ENCODE measurements at regions not wholly inside any gene's neighbourhood (a gene's known extent, or its start where the extent isn't known, plus 50 kb on each side); places are given as distances from the start of the nearest gene placed in this dataset.

- H3K9me3 Mint-ChIP-seq, result no peaks in the 10 kb centered on the region
- intact Hi-C loops (cut with micrococcal nuclease), result no loop called here
- H3K36me3 Mint-ChIP-seq (ENCODE audit: low read depth), result no peaks in the 10 kb centered on the region
- DNase-seq, result no peak
- H3K27ac Mint-ChIP-seq, result no peak overlapping the region
- no peak overlapping the region for H3K4me3 Mint-ChIP-seq
- no peaks in the 10 kb centered on the region for H3K4me1 Mint-ChIP-seq
- H3K27me3 Mint-ChIP-seq, result peaks cover 30% of the 10 kb centered on the region
Observed at GRCh38 chr20:60086821-60087562, 128.8 kb downstream of the CDH26 start.

GRCh38 chr20:60087563-60088105 is 129.4 kb downstream of the CDH26 start:
- intact Hi-C loops (cut with micrococcal nuclease), result no loop called here
- no peak for DNase-seq
- H3K4me1 Mint-ChIP-seq, result no peaks in the 10 kb centered on the region
- no peak overlapping the region for H3K27ac Mint-ChIP-seq
- H3K4me3 Mint-ChIP-seq, result no peak overlapping the region
- H3K36me3 Mint-ChIP-seq (ENCODE audit: low read depth), result no peaks in the 10 kb centered on the region
- no peaks in the 10 kb centered on the region for H3K9me3 Mint-ChIP-seq
- H3K27me3 Mint-ChIP-seq, result peaks cover 30% of the 10 kb centered on the region

- DNase-seq, result no peak
- no peak overlapping the region for H3K4me3 Mint-ChIP-seq
- H3K9me3 Mint-ChIP-seq, result no peaks in the 10 kb centered on the region
- no peaks in the 10 kb centered on the region for H3K36me3 Mint-ChIP-seq (ENCODE audit: low read depth)
- no peak overlapping the region for H3K27ac Mint-ChIP-seq
- intact Hi-C loops (cut with micrococcal nuclease), result no loop called here
- no peaks in the 10 kb centered on the region for H3K4me1 Mint-ChIP-seq
- H3K27me3 Mint-ChIP-seq, result peaks cover 30% of the 10 kb centered on the region
Observed at GRCh38 chr20:60088236-60088635, 130.0 kb downstream of the CDH26 start.

- H3K36me3 Mint-ChIP-seq (ENCODE audit: low read depth), result no peaks in the 10 kb centered on the region
- H3K4me3 Mint-ChIP-seq, result no peak overlapping the region
- intact Hi-C loops (cut with micrococcal nuclease), result no loop called here
- H3K27me3 Mint-ChIP-seq, result peaks cover 21% of the 10 kb centered on the region
- no peak for DNase-seq
- H3K9me3 Mint-ChIP-seq, result no peaks in the 10 kb centered on the region
- H3K4me1 Mint-ChIP-seq, result no peaks in the 10 kb centered on the region
- H3K27ac Mint-ChIP-seq, result no peak overlapping the region
Observed at GRCh38 chr20:60090631-60091030, 132.4 kb downstream of the CDH26 start.

GRCh38 chr20:60091305-60091704 is 133.1 kb downstream of the CDH26 start:
- Mint-ChIP-seq H3K9me3 (no peaks in the 10 kb centered on the region), H3K27ac (no peak overlapping the region), H3K27me3 (peaks cover 16% of the 10 kb centered on the region), H3K36me3 (ENCODE audit: low read depth) (no peaks in the 10 kb centered on the region), H3K4me1 (no peaks in the 10 kb centered on the region), H3K4me3 (no peak overlapping the region)
- intact Hi-C loops (cut with micrococcal nuclease), result no loop called here
- DNase-seq, result no peak

- peaks cover 10% of the 10 kb centered on the region for H3K27me3 Mint-ChIP-seq
- DNase-seq, result no peak
- H3K9me3 Mint-ChIP-seq, result no peaks in the 10 kb centered on the region
- no peak overlapping the region for H3K27ac Mint-ChIP-seq
- intact Hi-C loops (cut with micrococcal nuclease), result no loop called here
- no peaks in the 10 kb centered on the region for H3K36me3 Mint-ChIP-seq (ENCODE audit: low read depth)
- H3K4me1 Mint-ChIP-seq, result no peaks in the 10 kb centered on the region
- no peak overlapping the region for H3K4me3 Mint-ChIP-seq
Observed at GRCh38 chr20:60091861-60092260, 133.6 kb downstream of the CDH26 start.

- no peak overlapping the region for H3K27ac Mint-ChIP-seq
- H3K4me1 Mint-ChIP-seq, result no peaks in the 10 kb centered on the region
- no peaks in the 10 kb centered on the region for H3K36me3 Mint-ChIP-seq (ENCODE audit: low read depth)
- intact Hi-C loops (cut with micrococcal nuclease), result no loop called here
- no peak overlapping the region for H3K4me3 Mint-ChIP-seq
- no peak for DNase-seq
- H3K9me3 Mint-ChIP-seq, result no peaks in the 10 kb centered on the region
- H3K27me3 Mint-ChIP-seq, result peaks cover 7% of the 10 kb centered on the region
Observed at GRCh38 chr20:60092729-60093128, 134.5 kb downstream of the CDH26 start.

- Mint-ChIP-seq H3K4me3 (no peak overlapping the region), H3K36me3 (ENCODE audit: low read depth) (no peaks in the 10 kb centered on the region), H3K9me3 (no peaks in the 10 kb centered on the region), H3K4me1 (peaks cover under 1% of the 10 kb centered on the region), H3K27ac (no peak overlapping the region), H3K27me3 (no peaks in the 10 kb centered on the region)
- DNase-seq, result no peak
- intact Hi-C loops (cut with micrococcal nuclease), result no loop called here
Observed at GRCh38 chr20:60095456-60095855, 137.2 kb downstream of the CDH26 start.

- Mint-ChIP-seq H3K36me3 (ENCODE audit: low read depth) (no peaks in the 10 kb centered on the region), H3K4me3 (no peak overlapping the region), H3K4me1 (peaks cover 8% of the 10 kb centered on the region), H3K27me3 (no peaks in the 10 kb centered on the region), H3K9me3 (no peaks in the 10 kb centered on the region), H3K27ac (no peak overlapping the region)
- intact Hi-C loops (cut with micrococcal nuclease), result no loop called here
- DNase-seq, result no peak
Observed at GRCh38 chr20:60096166-60096565, 137.9 kb downstream of the CDH26 start.

GRCh38 chr20:60097285-60097684 is 139.1 kb downstream of the CDH26 start:
- peaks cover 10% of the 10 kb centered on the region for H3K4me1 Mint-ChIP-seq
- H3K27me3 Mint-ChIP-seq, result no peaks in the 10 kb centered on the region
- DNase-seq, result no peak
- intact Hi-C loops (cut with micrococcal nuclease), result no loop called here
- H3K27ac Mint-ChIP-seq, result no peak overlapping the region
- H3K36me3 Mint-ChIP-seq (ENCODE audit: low read depth), result no peaks in the 10 kb centered on the region
- no peak overlapping the region for H3K4me3 Mint-ChIP-seq
- no peaks in the 10 kb centered on the region for H3K9me3 Mint-ChIP-seq

GRCh38 chr20:60100780-60101179 is 142.6 kb downstream of the CDH26 start:
- H3K36me3 Mint-ChIP-seq (ENCODE audit: low read depth), result no peaks in the 10 kb centered on the region
- no peak for DNase-seq
- peaks cover 14% of the 10 kb centered on the region for H3K4me1 Mint-ChIP-seq
- H3K27ac Mint-ChIP-seq, result no peak overlapping the region
- peak overlapping the region; percentile 18 for H3K4me3 Mint-ChIP-seq
- H3K27me3 Mint-ChIP-seq, result no peaks in the 10 kb centered on the region
- intact Hi-C loops (cut with micrococcal nuclease), result no loop called here
- no peaks in the 10 kb centered on the region for H3K9me3 Mint-ChIP-seq

GRCh38 chr20:60101201-60101890 is 143.1 kb downstream of the CDH26 start:
- H3K4me1 Mint-ChIP-seq, result peaks cover 14% of the 10 kb centered on the region
- intact Hi-C loops (cut with micrococcal nuclease), result no loop called here
- no peaks in the 10 kb centered on the region for H3K27me3 Mint-ChIP-seq
- peak overlapping the region; percentile 18 for H3K4me3 Mint-ChIP-seq
- H3K9me3 Mint-ChIP-seq, result no peaks in the 10 kb centered on the region
- H3K36me3 Mint-ChIP-seq (ENCODE audit: low read depth), result no peaks in the 10 kb centered on the region
- DNase-seq, result no peak
- no peak overlapping the region for H3K27ac Mint-ChIP-seq

- no peak overlapping the region for H3K4me3 Mint-ChIP-seq
- intact Hi-C loops (cut with micrococcal nuclease), result no loop called here
- H3K4me1 Mint-ChIP-seq, result peaks cover 14% of the 10 kb centered on the region
Observed at GRCh38 chr20:60101891-60102281, 143.7 kb downstream of the CDH26 start.

GRCh38 chr20:60102665-60103210 is 144.5 kb downstream of the CDH26 start:
- DNase-seq, result no peak
- intact Hi-C loops (cut with micrococcal nuclease), result no loop called here
- H3K4me3 Mint-ChIP-seq, result no peak overlapping the region
- no peak overlapping the region for H3K27ac Mint-ChIP-seq
- no peaks in the 10 kb centered on the region for H3K27me3 Mint-ChIP-seq
- H3K4me1 Mint-ChIP-seq, result peaks cover 14% of the 10 kb centered on the region
- H3K36me3 Mint-ChIP-seq (ENCODE audit: low read depth), result no peaks in the 10 kb centered on the region
- H3K9me3 Mint-ChIP-seq, result no peaks in the 10 kb centered on the region

More at GRCh38 chr20:60101891-60102281, 143.7 kb downstream of the CDH26 start:
- Mint-ChIP-seq H3K27ac (no peak overlapping the region), H3K27me3 (no peaks in the 10 kb centered on the region), H3K36me3 (ENCODE audit: low read depth) (no peaks in the 10 kb centered on the region), H3K9me3 (no peaks in the 10 kb centered on the region)
- DNase-seq, result no peak
